GM12878 (cell line): ENCODE measurements at regions not wholly inside any gene's neighbourhood (a gene's known extent, or its start where the extent isn't known, plus 50 kb on each side); places are given as distances from the start of the nearest gene placed in this dataset.

Source experiments
- BHLHE40 ChIP-seq, 2 experiments: fragments of 450-650 bp in 1 of 2; IDR thresholded peaks; 2 replicates each; pipeline ENCODE4 v1.6.1; 2011 to 2017; ENCODE audit warnings: low read depth in 2 of 2, borderline replicate concordance in 1 of 2, improper control_type of control experiment in 1 of 2, low read length in 1 of 2, mild to moderate bottlenecking in 1 of 2
- CEBPB ChIP-seq, 2 experiments: fragments of 150-350 bp in 1 of 2; IDR thresholded peaks; 2 replicates each; pipeline ENCODE4 v1.6.1; 2012 to 2014; ENCODE audit warnings: low read depth in 2 of 2, low read length in 2 of 2, borderline replicate concordance in 1 of 2, inconsistent platforms in 1 of 2
- CTCF ChIP-seq, 3 experiments: IDR thresholded peaks in 2 of 3; conservative IDR thresholded peaks in 1 of 3; 2 replicates each; pipeline ENCODE4 v1.5.1; 2011; ENCODE audit warnings: low read depth in 3 of 3, low read length in 3 of 3, mild to moderate bottlenecking in 3 of 3, control low read depth in 2 of 3, moderate library complexity in 2 of 3, inconsistent platforms in 1 of 3, mixed read lengths in 1 of 3; ENCODE audit not compliant: control insufficient read depth in 2 of 3, insufficient read depth in 1 of 3; ENCODE audit errors: extremely low read depth in 1 of 3
- EP300 ChIP-seq, 2 experiments: fragments of 150-350 bp in 1 of 2; IDR thresholded peaks; 2 replicates each; pipeline ENCODE4 v1.6.1; 2011 to 2012; ENCODE audit warnings: low read depth in 2 of 2, low read length in 2 of 2, borderline replicate concordance in 1 of 2, improper control_type of control experiment in 1 of 2, inconsistent platforms in 1 of 2; ENCODE audit not compliant: control insufficient read depth in 1 of 2
- EZH2 ChIP-seq: IDR thresholded peaks from 2 replicates; pipeline ENCODE4 v1.6.1; 2012; ENCODE audit warnings: low read depth, mild to moderate bottlenecking, control low read depth, inconsistent platforms, low read length, borderline replicate concordance; ENCODE audit not compliant: control insufficient read depth
- MAX ChIP-seq: IDR thresholded peaks from 2 replicates; pipeline ENCODE4 v1.6.1; 2012; ENCODE audit warnings: low read depth, low read length, improper control_type of control experiment
- MYC ChIP-seq: IDR thresholded peaks from 2 replicates; pipeline ENCODE4 v1.6.1; 2011; ENCODE audit warnings: mild to moderate bottlenecking, low read length, moderate library complexity, inconsistent platforms; ENCODE audit not compliant: insufficient read depth, insufficient replicate concordance, insufficient read length, severe bottlenecking
- NBN ChIP-seq: fragments of 450-650 bp; IDR thresholded peaks from 2 replicates; pipeline ENCODE4 v1.6.1; 2016
- POLR2A ChIP-seq: IDR thresholded peaks from 2 replicates; pipeline ENCODE4 v1.6.1; 2011; ENCODE audit warnings: low read depth, mild to moderate bottlenecking, low read length
- POLR2AphosphoS5 ChIP-seq: IDR thresholded peaks from 2 replicates; pipeline ENCODE4 v1.6.1; 2011; ENCODE audit warnings: mild to moderate bottlenecking, low read length, inconsistent platforms
- REST ChIP-seq: IDR thresholded peaks from 2 replicates; pipeline ENCODE4 v1.6.1; 2012; ENCODE audit warnings: mild to moderate bottlenecking, low read depth, low read length
- SMC3 ChIP-seq: IDR thresholded peaks from 2 replicates; pipeline ENCODE4 v1.6.1; 2011; ENCODE audit warnings: low read length, improper control_type of control experiment, borderline replicate concordance
- ZNF274 ChIP-seq: IDR thresholded peaks from one replicate; pipeline ENCODE4 v1.8.0; 2011; ENCODE audit not compliant: insufficient read length, insufficient read depth
- ZZZ3 ChIP-seq: IDR thresholded peaks from 2 replicates; pipeline ENCODE4 v1.6.1; 2011; ENCODE audit warnings: low read depth; ENCODE audit not compliant: control insufficient read depth, insufficient read length

GRCh38 chr3:152109038-152109437, 159.7 kb upstream of the MBNL1 start:
- no peak for TF ChIP-seq CTCF (IDR thresholded peaks at IDR 0.05 in 2 of 3, conservative IDR thresholded peaks at IDR 0.05 in 1 of 3; ENCODE audit: control insufficient read depth in 2 of 3, extremely low read depth in 1 of 3, insufficient read depth in 1 of 3, low read depth in 3 of 3, low read length in 3 of 3)
- TF ChIP-seq POLR2AphosphoS5 = no peak
- TF ChIP-seq CEBPB (IDR thresholded peaks at IDR 0.05; ENCODE audit: borderline replicate concordance in 1 of 2, low read depth in 2 of 2, low read length in 2 of 2) = no peak
- TF ChIP-seq POLR2A = no peak
- TF ChIP-seq MAX = no peak
- no peak for TF ChIP-seq MYC
- TF ChIP-seq REST = no peak
- TF ChIP-seq SMC3 = no peak
- TF ChIP-seq NBN = no peak
- no peak for TF ChIP-seq ZNF274
- no peak for TF ChIP-seq ZZZ3
- no peak for TF ChIP-seq BHLHE40 (IDR thresholded peaks at IDR 0.05; ENCODE audit: borderline replicate concordance in 1 of 2, low read depth in 2 of 2, low read length in 1 of 2)
- no peak for TF ChIP-seq EP300 (IDR thresholded peaks at IDR 0.05; ENCODE audit: borderline replicate concordance in 1 of 2, control insufficient read depth in 1 of 2, low read depth in 2 of 2, low read length in 2 of 2)
- no peak for TF ChIP-seq EZH2
